ENCODE measurements at regions not wholly inside any gene's neighbourhood (a gene's known extent, or its start where the extent isn't known, plus 50 kb on each side); places are given as distances from the start of the nearest gene placed in this dataset.
"Not testable (repeated sequence)": the region's sequence is repeated elsewhere in the genome, so short reads cannot be mapped to it uniquely, and the experiment has no call there.

DNA sequence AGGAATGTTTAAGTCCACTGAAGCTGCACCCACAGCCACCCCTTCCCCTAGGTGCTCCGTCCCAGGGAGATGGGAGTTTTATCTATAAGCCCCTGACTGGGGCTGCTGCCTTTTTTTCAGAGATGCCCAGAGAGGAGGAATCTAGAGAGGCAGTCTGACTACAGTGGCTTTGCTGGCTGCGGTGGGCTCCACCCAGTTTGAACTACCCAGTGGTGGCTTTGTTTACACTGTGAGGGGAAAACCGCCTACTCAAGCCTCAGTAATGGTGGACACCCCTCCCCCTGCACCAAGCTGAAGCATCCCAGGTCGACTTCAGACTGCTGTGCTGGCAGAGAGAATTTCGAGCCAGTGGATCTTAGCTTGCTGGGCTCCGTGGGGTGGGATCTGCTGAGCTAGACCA lies 298.0 kb downstream of the PLK2 start:
- H2AFZ ChIP-seq (ENCODE audit: low read length); H3K79me2 ChIP-seq (ENCODE audit: control insufficient read depth in 1 of 2, insufficient read depth in 2 of 2, low read length in 2 of 2); H3K4me1 ChIP-seq (replicated peaks in 1 of 4; ENCODE audit: control insufficient read depth in 3 of 4, insufficient read depth in 4 of 4, low read length in 3 of 4); H2BK12ac ChIP-seq (ENCODE audit: low read depth, low read length); H3K4ac ChIP-seq (replicated peaks; ENCODE audit: insufficient read length, low read depth, low read length); H3K4me2 ChIP-seq (ENCODE audit: insufficient read depth in 1 of 2, low read depth in 2 of 2, low read length in 2 of 2); H4K5ac ChIP-seq (ENCODE audit: insufficient read length, low read depth, low read length); H3K56ac ChIP-seq (replicated peaks; ENCODE audit: insufficient read length, low read depth, low read length); H3K36me3 ChIP-seq (ENCODE audit: control insufficient read depth in 2 of 4, insufficient read depth in 4 of 4, low read length in 3 of 4); H2BK5ac ChIP-seq (ENCODE audit: low read depth, low read length); H2AK5ac ChIP-seq (ENCODE audit: low read depth, low read length); DNase-seq (ENCODE audit: low read depth in 1 of 2, low spot score in 2 of 2); H4K91ac ChIP-seq (replicated peaks; ENCODE audit: insufficient read length, low read length); H2BK15ac ChIP-seq (ENCODE audit: low read length); H3K27me3 ChIP-seq (replicated peaks in 1 of 4; ENCODE audit: control insufficient read depth in 3 of 4, extremely low read depth in 1 of 4, insufficient read depth in 3 of 4, low read length in 3 of 4); H2BK20ac ChIP-seq (ENCODE audit: low read length); H3K4me3 ChIP-seq (ENCODE audit: extremely low read depth in 1 of 4, insufficient read depth in 2 of 4, low read depth in 3 of 4, low read length in 4 of 4); H4K20me1 ChIP-seq (replicated peaks in 1 of 2; ENCODE audit: control insufficient read depth in 1 of 2, insufficient read depth in 2 of 2, low read length in 2 of 2); H3K27ac ChIP-seq (ENCODE audit: low read depth, low read length); H3K9me3 ChIP-seq (ENCODE audit: insufficient read depth in 2 of 2, low read depth in 1 of 2, low read length in 1 of 2); H3K14ac ChIP-seq (ENCODE audit: insufficient read length); H3K23me2 ChIP-seq (ENCODE audit: low read depth, low read length); FAIRE-seq; H2BK120ac ChIP-seq (replicated peaks; ENCODE audit: low read depth, low read length); H4K8ac ChIP-seq (ENCODE audit: extremely low read depth, insufficient read depth, low read length); H3K23ac ChIP-seq (ENCODE audit: insufficient read length); POLR2A ChIA-PET (ENCODE audit: partially characterized antibody); H3K9ac ChIP-seq (replicated peaks in 1 of 4; ENCODE audit: extremely low read depth in 1 of 4, low read depth in 3 of 4, low read length in 3 of 4); H3K79me1 ChIP-seq (ENCODE audit: low read depth, low read length); H3K18ac ChIP-seq (ENCODE audit: extremely low read depth, low read length): not testable (repeated sequence)
- 96% methylated on average over 5 of the region's 6 CpGs; no CpG with 5 or more reads in 1 of the 2 experiments for WGBS, 2 experiments (ENCODE audit: extremely low coverage in 1 of 2, insufficient coverage in 1 of 2, insufficient read length in 1 of 2, insufficient replicate concordance in 2 of 2, low coverage in 1 of 2, low lambda C conversion rate in 2 of 2, missing lambda C conversion rate in 1 of 2)
- CTCF ChIA-PET (ENCODE audit: partially characterized antibody), result interaction anchor here (0.8 kb wide), 1 partner anchor 384 kb away, joined by 3 read pairs; no protein-coding TSS in a partner anchor

Data from H1 (cell line).